K562 (cell line): ENCODE measurements at regions not wholly inside any gene's neighbourhood (a gene's known extent, or its start where the extent isn't known, plus 50 kb on each side); places are given as distances from the start of the nearest gene placed in this dataset.
A peak's percentile ranks its signal among the peaks of the same experiment; 100 is the strongest.

Source experiments
- ATAC-seq: fragments of 200-7000 bp; cut with Tn5 transposase; 3 replicates; pipeline ENCODE4 v1.9.1; 2020; ENCODE audit warnings: moderate library complexity
- BruUV-seq: library from RNA; stranded (reverse); fragments of 400-500 nt; replicated peaks from 2 replicates; lab custom pipeline; 2021; lab: Mats Ljungman, UMichigan
- CTCF ChIA-PET: fragments of 300-600 bp; formaldehyde crosslinking; extraction: SDS; loops from one replicate; lab custom pipeline; 2021; ENCODE audit warnings: low intra/inter-chr PET ratio; lab: Yijun Ruan, JAX
- POLR2A ChIA-PET: fragments of 300-600, 350-650 bp; sonication (Branson Sonifier 250); formaldehyde crosslinking; extraction: SDS; loops from one replicate; lab custom pipeline; 2021; ENCODE audit warnings: antibody characterized with exemption, inconsistent platforms; lab: Yijun Ruan, JAX
- DNase-seq, 4 experiments: peaks; one replicate each; pipeline versions ENCODE4 v3.0.0 to v3.0.0-alpha.2; 2011 to 2018; ENCODE audit warnings: low spot score in 3 of 4, mixed read lengths in 3 of 4; ENCODE audit errors: extremely low read depth in 1 of 4
- FAIRE-seq: peaks from 2 replicates; lab custom pipeline; 2011; peaks lifted over from hg19 to GRCh38; lab: Jason Lieb, UNC
- H2AFZ ChIP-seq: 2 replicates; pipeline ENCODE4 v1.6.0; 2011; ENCODE audit warnings: low read depth, low read length, control low read depth, inconsistent platforms
- H3K27ac ChIP-seq: fragments of 200-600 bp; 3 replicates; pipeline ENCODE4 v1.8.0; 2011; ENCODE audit warnings: low read depth, mild to moderate bottlenecking, control low read depth, inconsistent platforms, low read length, moderate library complexity, mixed read lengths; ENCODE audit errors: extremely low read depth
- H3K27me3 ChIP-seq, 2 experiments: fragments of 300-600 bp in 1 of 2; 2 replicates in 1 of 2; 3 replicates in 1 of 2; pipeline versions ENCODE4 v1.6.0 to v1.8.0; 2011; ENCODE audit warnings: inconsistent platforms in 2 of 2, low read length in 2 of 2, mild to moderate bottlenecking in 1 of 2, mixed read lengths in 1 of 2, moderate library complexity in 1 of 2; ENCODE audit not compliant: control insufficient read depth in 2 of 2, insufficient read depth in 2 of 2
- H3K36me3 ChIP-seq: fragments of 300-600 bp; 3 replicates; pipeline ENCODE4 v1.8.0; 2011; ENCODE audit warnings: mild to moderate bottlenecking, low read length, inconsistent platforms; ENCODE audit not compliant: control insufficient read depth, insufficient read depth
- H3K4me1 ChIP-seq, 2 experiments: fragments of 200-600 bp in 1 of 2; replicated peaks in 1 of 2; 2 replicates in 1 of 2; 3 replicates in 1 of 2; pipeline versions ENCODE4 v1.5.1 to v1.8.0; 2011; ENCODE audit warnings: inconsistent platforms in 2 of 2, low read length in 2 of 2, mild to moderate bottlenecking in 1 of 2, mixed read lengths in 1 of 2, moderate library complexity in 1 of 2; ENCODE audit not compliant: control insufficient read depth in 2 of 2, insufficient read depth in 2 of 2
- H3K4me2 ChIP-seq: 2 replicates; pipeline ENCODE4 v1.6.1; 2011; ENCODE audit warnings: low read length, control low read depth, inconsistent platforms, mixed read lengths; ENCODE audit not compliant: insufficient read depth
- H3K4me3 ChIP-seq: fragments of 200-600 bp; sonication (generic), shearing (Covaris generic); 2 replicates; pipeline ENCODE4 v1.5.1; 2016; ENCODE audit warnings: control low read depth, inconsistent platforms
- H3K79me2 ChIP-seq: fragments of 200-600 bp; 3 replicates; pipeline ENCODE4 v1.8.0; 2011; ENCODE audit warnings: low read length, inconsistent platforms; ENCODE audit not compliant: control insufficient read depth, insufficient read depth
- H3K9ac ChIP-seq, 2 experiments: 2 replicates each; pipeline versions ENCODE4 v1.6.0 to v1.6.1; 2011; ENCODE audit warnings: low read depth in 2 of 2, low read length in 2 of 2, control low read depth in 1 of 2, inconsistent platforms in 1 of 2, mild to moderate bottlenecking in 1 of 2, mixed read lengths in 1 of 2; ENCODE audit not compliant: insufficient read depth in 1 of 2
- H3K9me1 ChIP-seq: one replicate; pipeline ENCODE4 v1.6.0; 2011; ENCODE audit warnings: inconsistent platforms, mild to moderate bottlenecking, low read length, moderate library complexity; ENCODE audit not compliant: control insufficient read depth, insufficient read depth
- H3K9me3 ChIP-seq: replicated peaks from 2 replicates; pipeline ENCODE4 v1.5.1; 2011; ENCODE audit warnings: low read depth, low read length, inconsistent platforms; ENCODE audit not compliant: control insufficient read depth, insufficient read depth
- H4K20me1 ChIP-seq: replicated peaks from 2 replicates; pipeline ENCODE4 v1.6.1; 2011; ENCODE audit warnings: low read length, inconsistent platforms, mixed read lengths; ENCODE audit not compliant: control insufficient read depth, insufficient read depth
- BMI1 ChIP-seq: fragments of 150-350 bp; IDR thresholded peaks from 2 replicates; pipeline ENCODE4 v1.6.1; 2014; ENCODE audit warnings: low read length
- CAMTA2 ChIP-seq: fragments of 250-450 bp; sonication (Bioruptor Pico); conservative IDR thresholded peaks from 2 replicates; pipeline ENCODE4 v1.5.1; 2022
- CEBPB ChIP-seq: fragments of 450-650 bp; IDR thresholded peaks from 2 replicates; pipeline ENCODE4 v1.6.1; 2016; ENCODE audit warnings: missing genetic modification characterization, missing compliant biosample characterization
- CXXC5 ChIP-seq: fragments of 250-450 bp; sonication (Bioruptor Pico); IDR thresholded peaks from 2 replicates; pipeline ENCODE4 v1.8.0; 2022; ENCODE audit warnings: inconsistent platforms, mild to moderate bottlenecking, moderate library complexity
- FOXJ2 ChIP-seq: fragments of 200-800 bp; sonication (Bioruptor generic); IDR thresholded peaks from 2 replicates; pipeline ENCODE4 v1.6.1; 2016; ENCODE audit warnings: missing genetic modification characterization, missing compliant biosample characterization
- HMGN3 ChIP-seq: IDR thresholded peaks from 2 replicates; pipeline ENCODE4 v1.6.1; 2011; ENCODE audit warnings: borderline replicate concordance, low read depth, mild to moderate bottlenecking, mixed read lengths, low read length; ENCODE audit not compliant: insufficient read length; ENCODE audit errors: extremely low read depth
- MAFK ChIP-seq: IDR thresholded peaks from 2 replicates; pipeline ENCODE4 v1.6.1; 2011; ENCODE audit warnings: low read length, improper control_type of control experiment
- SLC30A9 ChIP-seq: fragments of 250-450 bp; sonication (Bioruptor Pico); IDR thresholded peaks from 2 replicates; pipeline ENCODE4 v1.8.0; 2022; ENCODE audit warnings: mild to moderate bottlenecking, moderate library complexity
- TAF7 ChIP-seq: fragments of 450-650 bp; IDR thresholded peaks from 2 replicates; pipeline ENCODE4 v1.6.1; 2016; ENCODE audit warnings: missing genetic modification characterization, missing compliant biosample characterization
- YBX1 ChIP-seq: fragments of 450-650 bp; IDR thresholded peaks from 2 replicates; pipeline ENCODE4 v1.7.1; 2016; ENCODE audit warnings: mild to moderate bottlenecking
- YY1 ChIP-seq, 3 experiments: IDR thresholded peaks; 2 replicates each; pipeline ENCODE4 v1.6.1; 2011; ENCODE audit warnings: low read length in 2 of 3, mild to moderate bottlenecking in 2 of 3, moderate library complexity in 2 of 3, borderline replicate concordance in 1 of 3, control low read depth in 1 of 3, low read depth in 1 of 3; ENCODE audit not compliant: insufficient read depth in 3 of 3, insufficient replicate concordance in 2 of 3, control insufficient read depth in 1 of 3, insufficient read length in 1 of 3; ENCODE audit errors: extremely low read depth in 1 of 3
- ZBTB43 ChIP-seq: sonication (generic); formaldehyde crosslinking; IDR thresholded peaks from 2 replicates; pipeline ENCODE4 v1.8.0; 2023; ENCODE audit warnings: mild to moderate bottlenecking, missing genetic modification reagents
- ZHX1 ChIP-seq: fragments of 150-350 bp; conservative IDR thresholded peaks from 2 replicates; pipeline ENCODE4 v1.6.1; 2014; ENCODE audit warnings: low read length
- ZKSCAN1 ChIP-seq: fragments of 150-350 bp; IDR thresholded peaks from 2 replicates; pipeline ENCODE4 v1.6.1; 2016; ENCODE audit warnings: low read depth, low read length
- ZNF282 ChIP-seq: sonication (generic); formaldehyde crosslinking; IDR thresholded peaks from 2 replicates; pipeline ENCODE4 v1.8.1; 2023; ENCODE audit warnings: missing genetic modification reagents
- WGBS: fragments of 100-300 bp; shearing (Covaris generic); methylation state at CpG from one replicate; pipeline ENCODE4 v1.1.6; 2016; ENCODE audit warnings: low coverage, mixed read lengths; ENCODE audit not compliant: insufficient coverage; ENCODE audit errors: missing lambda C conversion rate; 5-methylcytosine and 5-hydroxymethylcytosine counted together
- in situ Hi-C: fragments of 300-500 bp; cut with MboI; formaldehyde crosslinking; loops from 4 replicates; pipeline ENCODE4 v1.15.0; 2018; ENCODE audit warnings: inconsistent platforms, mixed read lengths
- intact Hi-C: fragments of 100-400 bp; cut with micrococcal nuclease; formaldehyde crosslinking; loops from 2 replicates; pipeline ENCODE4 v1.14.2; 2022
- TF ChIP-seq, protein P1 (sequence below): fragments of 250-450 bp; sonication (Bioruptor Pico); IDR thresholded peaks from 2 replicates; pipeline ENCODE4 v1.8.0; 2022; ENCODE audit warnings: inconsistent platforms, mild to moderate bottlenecking, moderate library complexity, borderline replicate concordance
- TF ChIP-seq, protein P2 (sequence below): fragments of 450-650 bp; IDR thresholded peaks from 2 replicates; pipeline ENCODE4 v1.6.1; 2016; ENCODE audit warnings: low read depth, mild to moderate bottlenecking, moderate library complexity

GRCh38 chr2:145002624-145003023 is 482.7 kb upstream of the ZEB2 start:
- Histone ChIP-seq H3K27me3 (no peaks in the 10 kb centered on the region), H3K4me2 (no peak overlapping the region), H3K79me2 (no peaks in the 10 kb centered on the region), H3K27ac (no peak overlapping the region), H3K4me1 (no peaks in the 10 kb centered on the region), H3K36me3 (no peaks in the 10 kb centered on the region), H3K4me3 (no peak overlapping the region), H4K20me1 (no peaks in the 10 kb centered on the region), H3K9me3 (no peaks in the 10 kb centered on the region), H3K9me1 (no peaks in the 10 kb centered on the region), H3K9ac (no peak overlapping the region), H2AFZ (no peak overlapping the region)
- BruUV-seq = no TSS peak
- no peak for FAIRE-seq
- ChIA-PET CTCF (no interaction called here), POLR2A (no interaction called here)
- intact Hi-C loops = no loop called here
- WGBS = 19% methylated on average over 1 of the region's 1 CpG
- ATAC-seq = peak; percentile 66
- DNase-seq = no peak
- no peak for TF ChIP-seq BMI1
- no peak for TF ChIP-seq ZHX1
- TF ChIP-seq SLC30A9 (CRISPR knock-in tag) = no peak
- TF ChIP-seq CXXC5 = no peak
- no peak for TF ChIP-seq FOXJ2 (tag)
- TF ChIP-seq ZBTB43 = no peak
- TF ChIP-seq CEBPB = no peak
- no peak for TF ChIP-seq MAFK
- TF ChIP-seq ZNF282 = no peak
- no peak for TF ChIP-seq TAF7 (tag)
- TF ChIP-seq CAMTA2 (CRISPR knock-in tag) = no peak
- TF ChIP-seq, protein P1, sequence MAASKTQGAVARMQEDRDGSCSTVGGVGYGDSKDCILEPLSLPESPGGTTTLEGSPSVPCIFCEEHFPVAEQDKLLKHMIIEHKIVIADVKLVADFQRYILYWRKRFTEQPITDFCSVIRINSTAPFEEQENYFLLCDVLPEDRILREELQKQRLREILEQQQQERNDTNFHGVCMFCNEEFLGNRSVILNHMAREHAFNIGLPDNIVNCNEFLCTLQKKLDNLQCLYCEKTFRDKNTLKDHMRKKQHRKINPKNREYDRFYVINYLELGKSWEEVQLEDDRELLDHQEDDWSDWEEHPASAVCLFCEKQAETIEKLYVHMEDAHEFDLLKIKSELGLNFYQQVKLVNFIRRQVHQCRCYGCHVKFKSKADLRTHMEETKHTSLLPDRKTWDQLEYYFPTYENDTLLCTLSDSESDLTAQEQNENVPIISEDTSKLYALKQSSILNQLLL (CRISPR knock-in tag) = no peak
- TF ChIP-seq YY1 (IDR thresholded peaks at IDR 0.05; ENCODE audit: borderline replicate concordance in 1 of 3, control insufficient read depth in 1 of 3, extremely low read depth in 1 of 3, insufficient read depth in 3 of 3, insufficient read length in 1 of 3, insufficient replicate concordance in 2 of 3, low read depth in 1 of 3, low read length in 2 of 3) = no peak
- no peak for TF ChIP-seq YBX1
- TF ChIP-seq ZKSCAN1 = no peak
- TF ChIP-seq HMGN3 = no peak
- TF ChIP-seq, protein P2, sequence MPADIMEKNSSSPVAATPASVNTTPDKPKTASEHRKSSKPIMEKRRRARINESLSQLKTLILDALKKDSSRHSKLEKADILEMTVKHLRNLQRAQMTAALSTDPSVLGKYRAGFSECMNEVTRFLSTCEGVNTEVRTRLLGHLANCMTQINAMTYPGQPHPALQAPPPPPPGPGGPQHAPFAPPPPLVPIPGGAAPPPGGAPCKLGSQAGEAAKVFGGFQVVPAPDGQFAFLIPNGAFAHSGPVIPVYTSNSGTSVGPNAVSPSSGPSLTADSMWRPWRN = no peak
- in situ Hi-C loops = no loop called here
